HG02852 (cell line): ENCODE measurements at regions not wholly inside any gene's neighbourhood (a gene's known extent, or its start where the extent isn't known, plus 50 kb on each side); places are given as distances from the start of the nearest gene placed in this dataset.

Experiments used
- ATAC-seq: cut with Tn5 transposase; IDR thresholded peaks from one replicate; pipeline ENCODE4 v1.9.1; 2021; ENCODE audit warnings: mild to moderate bottlenecking, moderate library complexity; ENCODE audit not compliant: unreplicated experiment

GRCh38 chr10:94085766-94086437 lies 92.2 kb downstream of the PLCE1 start:
- no peak for ATAC-seq

- ATAC-seq: no peak
Observed at GRCh38 chr10:94088926-94089381, 95.2 kb downstream of the PLCE1 start.

GRCh38 chr10:94091649-94092048 lies 97.9 kb downstream of the PLCE1 start:
- no peak for ATAC-seq

- ATAC-seq: no peak
Observed at GRCh38 chr10:94092848-94093247, 99.1 kb downstream of the PLCE1 start.

GRCh38 chr10:94093286-94093905 lies 99.7 kb downstream of the PLCE1 start:
- ATAC-seq: no peak

GRCh38 chr10:94094540-94094939 lies 100.8 kb downstream of the PLCE1 start:
- no peak for ATAC-seq

GRCh38 chr10:94097656-94098055 lies 103.9 kb downstream of the PLCE1 start:
- no peak for ATAC-seq

GRCh38 chr10:94098896-94099295 lies 105.2 kb downstream of the PLCE1 start:
- ATAC-seq: no peak

- ATAC-seq: no peak
Observed at GRCh38 chr10:94101894-94102293, 108.2 kb downstream of the PLCE1 start.

- ATAC-seq: no peak
Observed at GRCh38 chr10:94102436-94102835, 108.7 kb downstream of the PLCE1 start.

GRCh38 chr10:94103192-94103591 lies 109.5 kb downstream of the PLCE1 start:
- no peak for ATAC-seq

- ATAC-seq: no peak
Observed at GRCh38 chr10:94103801-94104221, 110.1 kb downstream of the PLCE1 start.

GRCh38 chr10:94104316-94105000 lies 110.7 kb downstream of the PLCE1 start:
- no peak for ATAC-seq

GRCh38 chr10:94105226-94105625 lies 111.5 kb downstream of the PLCE1 start:
- no peak for ATAC-seq

GRCh38 chr10:94107191-94107590 lies 113.5 kb downstream of the PLCE1 start:
- no peak for ATAC-seq

- ATAC-seq: no peak
Observed at GRCh38 chr10:94108200-94108599, 114.5 kb downstream of the PLCE1 start.

- no peak for ATAC-seq
Observed at GRCh38 chr10:94111367-94111766, 117.6 kb downstream of the PLCE1 start.

- ATAC-seq: no peak
Observed at GRCh38 chr10:94112321-94112720, 118.6 kb downstream of the PLCE1 start.

- no peak for ATAC-seq
Observed at GRCh38 chr10:94115725-94116124, 122.0 kb downstream of the PLCE1 start.

- ATAC-seq: no peak
Observed at GRCh38 chr10:94116848-94117247, 123.1 kb downstream of the PLCE1 start.

GRCh38 chr10:94122211-94122610 lies 128.5 kb downstream of the PLCE1 start:
- ATAC-seq: no peak
